ENCODE measurements at regions not wholly inside any gene's neighbourhood (a gene's known extent, or its start where the extent isn't known, plus 50 kb on each side); places are given as distances from the start of the nearest gene placed in this dataset.
"Not testable (repeated sequence)": the region's sequence is repeated elsewhere in the genome, so short reads cannot be mapped to it uniquely, and the experiment has no call there.

DNA sequence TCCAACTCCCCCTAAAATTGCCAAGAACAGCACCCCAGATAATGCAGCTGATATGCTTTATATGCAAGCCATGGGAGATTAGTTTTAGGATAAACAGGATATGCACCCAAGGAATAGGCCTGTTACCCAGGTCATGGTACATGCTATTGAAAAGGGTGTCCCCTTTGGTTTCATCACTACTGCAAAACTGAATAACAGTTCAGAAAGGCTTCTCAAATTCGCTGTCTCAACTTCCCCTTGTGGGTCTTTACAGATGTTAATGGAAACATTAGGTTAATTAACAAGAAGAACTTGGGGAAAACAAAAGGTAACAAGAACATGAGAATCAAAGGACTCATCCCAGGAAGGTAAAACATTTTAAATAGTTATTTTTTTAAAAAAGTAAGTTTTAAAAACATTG lies 318.7 kb downstream of the PRR32 start:
- H3K27ac ChIP-seq, result no peak overlapping the region
- ChIA-PET CTCF (no interaction called here), POLR2A (ENCODE audit: low non-redundant PET) (no interaction called here)
- DNase-seq (ENCODE audit: low spot score), result no peak
- TF ChIP-seq, protein P1, sequence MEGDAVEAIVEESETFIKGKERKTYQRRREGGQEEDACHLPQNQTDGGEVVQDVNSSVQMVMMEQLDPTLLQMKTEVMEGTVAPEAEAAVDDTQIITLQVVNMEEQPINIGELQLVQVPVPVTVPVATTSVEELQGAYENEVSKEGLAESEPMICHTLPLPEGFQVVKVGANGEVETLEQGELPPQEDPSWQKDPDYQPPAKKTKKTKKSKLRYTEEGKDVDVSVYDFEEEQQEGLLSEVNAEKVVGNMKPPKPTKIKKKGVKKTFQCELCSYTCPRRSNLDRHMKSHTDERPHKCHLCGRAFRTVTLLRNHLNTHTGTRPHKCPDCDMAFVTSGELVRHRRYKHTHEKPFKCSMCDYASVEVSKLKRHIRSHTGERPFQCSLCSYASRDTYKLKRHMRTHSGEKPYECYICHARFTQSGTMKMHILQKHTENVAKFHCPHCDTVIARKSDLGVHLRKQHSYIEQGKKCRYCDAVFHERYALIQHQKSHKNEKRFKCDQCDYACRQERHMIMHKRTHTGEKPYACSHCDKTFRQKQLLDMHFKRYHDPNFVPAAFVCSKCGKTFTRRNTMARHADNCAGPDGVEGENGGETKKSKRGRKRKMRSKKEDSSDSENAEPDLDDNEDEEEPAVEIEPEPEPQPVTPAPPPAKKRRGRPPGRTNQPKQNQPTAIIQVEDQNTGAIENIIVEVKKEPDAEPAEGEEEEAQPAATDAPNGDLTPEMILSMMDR (conservative IDR thresholded peaks at IDR 0.05; ENCODE audit: low read depth), result no peak

DNA sequence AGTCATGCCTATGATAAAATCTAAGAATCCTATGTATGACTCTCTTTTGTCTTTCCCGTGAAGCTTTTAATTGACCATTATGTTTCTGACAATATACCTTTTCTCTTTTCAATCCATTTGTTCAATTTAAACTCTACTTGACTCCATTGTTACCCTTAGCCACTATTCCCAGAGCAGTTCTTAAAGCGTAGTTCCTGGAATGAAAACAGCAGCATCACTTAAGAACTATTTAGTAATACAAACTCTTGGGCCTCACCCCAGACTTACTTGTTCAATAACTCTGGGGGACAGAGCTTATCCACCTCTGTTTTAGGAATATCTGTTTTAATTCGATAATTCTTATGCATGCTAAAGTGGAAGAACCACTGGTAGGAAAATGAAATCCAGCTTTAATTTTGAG lies 358.4 kb downstream of the PRR32 start:
- TF ChIP-seq, protein P1 (conservative IDR thresholded peaks at IDR 0.05; ENCODE audit: low read depth), result no peak
- ChIA-PET POLR2A (ENCODE audit: low non-redundant PET) (no interaction called here), CTCF (no interaction called here)
- DNase-seq (ENCODE audit: low spot score), result no peak
- H3K27ac ChIP-seq, result no peak overlapping the region

GRCh38 chrX:127187095-127187494 lies 367.6 kb downstream of the PRR32 start:
- TF ChIP-seq, protein P1 (conservative IDR thresholded peaks at IDR 0.05; ENCODE audit: low read depth), result no peak
- no peak for DNase-seq (ENCODE audit: low spot score)
- CTCF ChIA-PET, result no interaction called here

GRCh38 chrX:127190381-127190780 lies 370.9 kb downstream of the PRR32 start:
- TF ChIP-seq, protein P1 (conservative IDR thresholded peaks at IDR 0.05; ENCODE audit: low read depth), result no peak
- CTCF ChIA-PET, result no interaction called here

More at GRCh38 chrX:127187095-127187494, 367.6 kb downstream of the PRR32 start:
- POLR2A ChIA-PET (ENCODE audit: low non-redundant PET), result no interaction called here
- H3K27ac ChIP-seq, result no peak overlapping the region

DNA sequence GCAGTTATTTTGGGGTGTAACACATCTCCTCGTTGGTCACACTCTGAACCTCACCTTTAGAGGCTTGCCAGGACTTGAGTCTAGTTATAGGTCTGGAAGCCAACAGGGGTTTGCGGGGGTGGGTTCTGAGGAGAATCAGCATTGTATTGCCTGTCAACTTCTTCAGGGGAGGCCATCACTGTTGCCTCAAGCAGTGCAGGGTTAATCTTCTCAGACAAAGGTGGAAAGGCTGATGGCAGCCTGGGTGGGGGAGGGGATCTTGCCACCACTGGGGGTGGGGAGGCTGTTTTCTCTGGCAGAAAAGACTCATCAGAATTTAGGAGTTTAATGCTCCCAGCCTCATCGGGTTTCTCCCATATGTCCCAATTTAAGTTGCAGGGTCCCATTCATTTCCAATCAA lies 387.8 kb downstream of the PRR32 start:
- POLR2A ChIA-PET (ENCODE audit: low non-redundant PET), result no interaction called here
- TF ChIP-seq, protein P1 (conservative IDR thresholded peaks at IDR 0.05; ENCODE audit: low read depth), result no peak
- DNase-seq (ENCODE audit: low spot score), result no peak
- no peak overlapping the region for H3K27ac ChIP-seq
- CTCF ChIA-PET, result no interaction called here

More at GRCh38 chrX:127190381-127190780, 370.9 kb downstream of the PRR32 start:
- no peak overlapping the region for H3K27ac ChIP-seq
- no peak for DNase-seq (ENCODE audit: low spot score)
- POLR2A ChIA-PET (ENCODE audit: low non-redundant PET), result no interaction called here

- DNase-seq (ENCODE audit: low spot score); H3K27ac ChIP-seq; POLR2A ChIA-PET (ENCODE audit: low non-redundant PET); CTCF ChIA-PET: not testable (repeated sequence)
These were observed 402.3 kb downstream of the PRR32 start for GRCh38 chrX:127221821-127222220.

DNA sequence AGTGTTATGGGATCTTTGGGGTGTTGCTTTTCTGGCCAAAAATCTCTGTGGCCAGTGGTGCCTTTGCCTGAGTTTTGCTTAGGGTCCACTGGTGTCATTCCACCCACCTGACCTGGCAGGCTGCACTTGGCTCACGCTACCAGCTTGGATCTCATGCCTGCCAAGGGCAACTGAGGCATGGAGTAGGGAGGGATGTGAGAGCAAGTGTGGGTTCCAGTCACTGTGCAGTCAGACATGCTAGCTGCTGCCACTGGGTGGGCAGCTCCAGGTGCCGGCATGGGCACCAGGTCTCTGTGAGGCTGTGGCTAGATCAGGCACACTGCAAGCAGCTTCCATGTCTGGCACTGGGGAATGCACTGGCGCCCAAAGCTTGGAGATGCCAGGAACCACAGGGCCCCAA lies 424.1 kb downstream of the PRR32 start:
- TF ChIP-seq, protein P1 (conservative IDR thresholded peaks at IDR 0.05; ENCODE audit: low read depth), result no peak
- POLR2A ChIA-PET (ENCODE audit: low non-redundant PET), result no interaction called here
- DNase-seq (ENCODE audit: low spot score), result no peak
- CTCF ChIA-PET, result no interaction called here
- H3K27ac ChIP-seq, result no peak overlapping the region
